CD4-positive, alpha-beta T cell (primary cell): ENCODE measurements at regions not wholly inside any gene's neighbourhood (a gene's known extent, or its start where the extent isn't known, plus 50 kb on each side); places are given as distances from the start of the nearest gene placed in this dataset.
"Not testable (repeated sequence)": the region's sequence is repeated elsewhere in the genome, so short reads cannot be mapped to it uniquely, and the experiment has no call there.

ENCODE experiments used
- ATAC-seq: fragments of 200-7000 bp; cut with Tn5 transposase; one replicate; pipeline ENCODE4 v1.10.0; 2022; ENCODE audit warnings: mild to moderate bottlenecking; ENCODE audit not compliant: poor library complexity
- CTCF ChIA-PET: fragments of 350-600 bp; sonication (Branson Sonifier 250); formaldehyde crosslinking; loops from one replicate; lab custom pipeline; 2021; ENCODE audit warnings: antibody characterized with exemption, inconsistent platforms; lab: Charles Lee
- POLR2A ChIA-PET: fragments of 350-600 bp; sonication (Branson Sonifier 250); formaldehyde crosslinking; loops from one replicate; lab custom pipeline; 2021; ENCODE audit warnings: antibody characterized with exemption, inconsistent platforms; lab: Charles Lee
- DNase-seq, 14 experiments: peaks; one replicate each; pipeline ENCODE4 v3.0.0-alpha.2; 2013 to 2020; ENCODE audit warnings: mixed read lengths in 2 of 14
- H3K27ac ChIP-seq, 2 donors: one replicate each; pipeline versions ENCODE4 v1.5.1 to v1.7.0; 2013; ENCODE audit warnings: low read length in 2 of 2, low read depth in 1 of 2, mild to moderate bottlenecking in 1 of 2
- H3K27me3 ChIP-seq, 2 experiments: 1 replicate in 1 of 2; 2 replicates in 1 of 2; pipeline versions ENCODE4 v1.6.1 to v1.7.0; 2013; ENCODE audit warnings: low read length in 2 of 2, control low read depth in 1 of 2, mild to moderate bottlenecking in 1 of 2, moderate library complexity in 1 of 2; ENCODE audit not compliant: insufficient read depth in 2 of 2, control insufficient read depth in 1 of 2
- H3K36me3 ChIP-seq: one replicate; pipeline ENCODE4 v1.6.1; 2013; ENCODE audit warnings: low read length, control low read depth; ENCODE audit not compliant: insufficient read depth
- H3K4me1 ChIP-seq: one replicate; pipeline ENCODE4 v1.6.1; 2013; ENCODE audit warnings: low read length, control low read depth; ENCODE audit not compliant: insufficient read depth
- H3K4me3 ChIP-seq: one replicate; pipeline ENCODE4 v1.5.1; 2013; ENCODE audit warnings: mild to moderate bottlenecking, low read length, moderate library complexity
- H3K9me3 ChIP-seq, 2 experiments: 1 replicate in 1 of 2; 2 replicates in 1 of 2; pipeline versions ENCODE4 v1.6.1 to v1.7.0; 2013; ENCODE audit warnings: low read length in 2 of 2, mild to moderate bottlenecking in 2 of 2, control low read depth in 1 of 2, moderate library complexity in 1 of 2; ENCODE audit not compliant: control insufficient read depth in 1 of 2, insufficient read depth in 1 of 2
- H3K27ac Mint-ChIP-seq: one replicate; pipeline ENCODE4 v1.8.0; 2020; ENCODE audit warnings: mixed read lengths
- H3K27me3 Mint-ChIP-seq: one replicate; pipeline ENCODE4 v1.8.0; 2021; ENCODE audit warnings: mixed read lengths
- H3K36me3 Mint-ChIP-seq: one replicate; pipeline ENCODE4 v1.8.0; 2021; ENCODE audit warnings: low read depth, mixed read lengths
- H3K4me1 Mint-ChIP-seq: one replicate; pipeline ENCODE4 v1.8.0; 2021; ENCODE audit warnings: low read depth, mixed read lengths
- H3K4me3 Mint-ChIP-seq: one replicate; pipeline ENCODE4 v1.8.0; 2020; ENCODE audit warnings: mild to moderate bottlenecking, mixed read lengths
- H3K9me3 Mint-ChIP-seq: one replicate; pipeline ENCODE4 v1.8.0; 2020; ENCODE audit warnings: mixed read lengths
- CTCF ChIP-seq: fragments of 200-600 bp; IDR thresholded peaks from one replicate; pipeline ENCODE4 v1.8.0; 2022; ENCODE audit warnings: antibody characterized with exemption, mild to moderate bottlenecking
- intact Hi-C, 2 experiments: fragments of 100-400 bp; cut with DNase I in 1 of 2; cut with micrococcal nuclease in 1 of 2; formaldehyde crosslinking; loops; one replicate each; pipeline versions ENCODE4 v1.15.1 to v1.9.0; 2023 to 2025; cut with DNase I, micrococcal nuclease

- CTCF ChIA-PET, intact Hi-C loops, H3K27me3 Mint-ChIP-seq, POLR2A ChIA-PET, H3K9me3 Mint-ChIP-seq, H3K27ac Mint-ChIP-seq, DNase-seq, H3K36me3 ChIP-seq, H3K27ac ChIP-seq, H3K36me3 Mint-ChIP-seq, H3K4me3 ChIP-seq, H3K4me1 Mint-ChIP-seq, H3K4me3 Mint-ChIP-seq, H3K4me1 ChIP-seq, ATAC-seq, H3K27me3 ChIP-seq: not testable (repeated sequence)
- peaks cover 0 to 17% of the 10 kb centered on the region in 2 experiments for H3K9me3 ChIP-seq
Measured at GRCh38 chr6:58406659-58407058, 1089.2 kb downstream of the PRIM2 start.

GRCh38 chr6:58419321-58419720 is 1101.9 kb downstream of the PRIM2 start:
- Histone ChIP-seq H3K4me3 (no peak overlapping the region), H3K27me3 (no peaks in the 10 kb centered on the region), H3K9me3 (peaks cover 0 to 10% of the 10 kb centered on the region in 2 experiments), H3K4me1 (no peaks in the 10 kb centered on the region), H3K27ac (no peak overlapping the region), H3K36me3 (no peaks in the 10 kb centered on the region)
- Mint-ChIP-seq H3K27ac (no peak overlapping the region), H3K36me3 (no peaks in the 10 kb centered on the region), H3K4me3 (no peak overlapping the region), H3K4me1 (no peaks in the 10 kb centered on the region), H3K9me3 (peaks cover 3% of the 10 kb centered on the region), H3K27me3 (no peaks in the 10 kb centered on the region)
- TF ChIP-seq CTCF: no peak
- CTCF ChIA-PET: no interaction called here
- ATAC-seq: no peak
- intact Hi-C loops: no loop called here
- DNase-seq: no peak
- POLR2A ChIA-PET: no interaction called here
